ENCODE measurements at regions not wholly inside any gene's neighbourhood (a gene's known extent, or its start where the extent isn't known, plus 50 kb on each side); places are given as distances from the start of the nearest gene placed in this dataset.
"Not testable (repeated sequence)": the region's sequence is repeated elsewhere in the genome, so short reads cannot be mapped to it uniquely, and the experiment has no call there.

GRCh38 chr1:25116117-25116516 lies 116.2 kb downstream of the SYF2 start:
- CTCF ChIA-PET: interaction anchor here (1.2 kb wide), 1 partner anchor 17 kb away, joined by 4 read pairs; no protein-coding TSS in a partner anchor
- POLR2A ChIA-PET; FAIRE-seq; H3K4me3 ChIP-seq; H3K4me1 ChIP-seq; H3K4me2 ChIP-seq; H3K9me3 ChIP-seq; H3K27ac ChIP-seq; DNase-seq (ENCODE audit: low read depth in 1 of 2, low spot score in 1 of 2); ATAC-seq: not testable (repeated sequence)
- WGBS (ENCODE audit: missing lambda C conversion rate): 44% methylated on average over 4 of the region's 7 CpGs

GRCh38 chr1:25113731-25114130 lies 118.6 kb downstream of the SYF2 start:
- no peaks in the 10 kb centered on the region for H3K4me1 ChIP-seq
- CTCF ChIA-PET: interaction anchor here (1.2 kb wide), 1 partner anchor 18 kb away, joined by 3 read pairs; no protein-coding TSS in a partner anchor
- POLR2A ChIA-PET: no interaction called here
- WGBS (ENCODE audit: missing lambda C conversion rate): 86% methylated on average over 3 of the region's 4 CpGs
- H3K27ac ChIP-seq: no peak overlapping the region
- H3K9me3 ChIP-seq: peaks cover 10% of the 10 kb centered on the region; the same call in 2 of the 3 replicates
- no peak for FAIRE-seq
- ATAC-seq: no peak
- no peak overlapping the region for H3K4me3 ChIP-seq
- TF ChIP-seq REST (IDR thresholded peaks at IDR 0.05) (no peak), FOXS1 (CRISPR knock-in tag; IDR thresholded peaks at IDR 0.05) (no peak), EP300 (IDR thresholded peaks at IDR 0.05) (no peak), CBX8 (IDR thresholded peaks at IDR 0.05) (no peak), FOSL2 (IDR thresholded peaks at IDR 0.05) (no peak), FOSL2 (CRISPR knock-in tag; IDR thresholded peaks at IDR 0.05) (no peak), MAFK (IDR thresholded peaks at IDR 0.05; ENCODE audit: partially characterized antibody) (no peak)
- no peak overlapping the region for H3K4me2 ChIP-seq
- DNase-seq (ENCODE audit: low read depth in 1 of 2, low spot score in 1 of 2): no peak

- ChIA-PET CTCF (interaction anchor here (1.2 kb wide), 1 partner anchor 17 kb away, joined by 3 read pairs; no protein-coding TSS in a partner anchor), POLR2A (no interaction called here)
- peaks cover 10% of the 10 kb centered on the region; the same call in 2 of the 3 replicates for H3K9me3 ChIP-seq
- no peak overlapping the region for H3K27ac ChIP-seq
- H3K4me3 ChIP-seq: no peak overlapping the region
- no peak for FAIRE-seq
- no peak for DNase-seq (ENCODE audit: low read depth in 1 of 2, low spot score in 1 of 2)
- TF ChIP-seq NPAS2 (CRISPR knock-in tag; IDR thresholded peaks at IDR 0.05; ENCODE audit: borderline replicate concordance) (no peak), PHF8 (IDR thresholded peaks at IDR 0.05; ENCODE audit: borderline replicate concordance, low read depth) (no peak), NR3C1 (IDR thresholded peaks at IDR 0.05) (no peak), NFE2L2 (conservative IDR thresholded peaks at IDR 0.05; ENCODE audit: low read length) (no peak), SREBF2 (IDR thresholded peaks at IDR 0.05) (no peak), CBX8 (IDR thresholded peaks at IDR 0.05) (no peak), CEBPB (IDR thresholded peaks at IDR 0.05) (no peak), CHD2 (IDR thresholded peaks at IDR 0.05; ENCODE audit: low read length, partially characterized antibody) (no peak), HOXA7 (CRISPR knock-in tag; IDR thresholded peaks at IDR 0.05) (no peak), PBX3 (IDR thresholded peaks at IDR 0.05) (no peak), HOXB5 (CRISPR knock-in tag; IDR thresholded peaks at IDR 0.05) (no peak), FOSB (CRISPR knock-in tag; IDR thresholded peaks at IDR 0.05) (no peak), JUNB (IDR thresholded peaks at IDR 0.05) (no peak), RARB (CRISPR knock-in tag; IDR thresholded peaks at IDR 0.05) (no peak), ESRRA (IDR thresholded peaks at IDR 0.05; ENCODE audit: borderline replicate concordance, low read length) (no peak), JUN (IDR thresholded peaks at IDR 0.05) (no peak), CBX2 (IDR thresholded peaks at IDR 0.05; ENCODE audit: borderline replicate concordance, low read depth) (no peak)
- TF ChIP-seq, protein P1, sequence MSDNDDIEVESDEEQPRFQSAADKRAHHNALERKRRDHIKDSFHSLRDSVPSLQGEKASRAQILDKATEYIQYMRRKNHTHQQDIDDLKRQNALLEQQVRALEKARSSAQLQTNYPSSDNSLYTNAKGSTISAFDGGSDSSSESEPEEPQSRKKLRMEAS (IDR thresholded peaks at IDR 0.05): no peak
- TF ChIP-seq, protein P2, sequence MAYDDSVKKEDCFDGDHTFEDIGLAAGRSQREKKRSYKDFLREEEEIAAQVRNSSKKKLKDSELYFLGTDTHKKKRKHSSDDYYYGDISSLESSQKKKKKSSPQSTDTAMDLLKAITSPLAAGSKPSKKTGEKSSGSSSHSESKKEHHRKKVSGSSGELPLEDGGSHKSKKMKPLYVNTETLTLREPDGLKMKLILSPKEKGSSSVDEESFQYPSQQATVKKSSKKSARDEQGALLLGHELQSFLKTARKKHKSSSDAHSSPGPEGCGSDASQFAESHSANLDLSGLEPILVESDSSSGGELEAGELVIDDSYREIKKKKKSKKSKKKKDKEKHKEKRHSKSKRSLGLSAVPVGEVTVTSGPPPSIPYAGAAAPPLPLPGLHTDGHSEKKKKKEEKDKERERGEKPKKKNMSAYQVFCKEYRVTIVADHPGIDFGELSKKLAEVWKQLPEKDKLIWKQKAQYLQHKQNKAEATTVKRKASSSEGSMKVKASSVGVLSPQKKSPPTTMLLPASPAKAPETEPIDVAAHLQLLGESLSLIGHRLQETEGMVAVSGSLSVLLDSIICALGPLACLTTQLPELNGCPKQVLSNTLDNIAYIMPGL (CRISPR knock-in tag; IDR thresholded peaks at IDR 0.05; ENCODE audit: borderline replicate concordance): no peak
- TF ChIP-seq, protein P3, sequence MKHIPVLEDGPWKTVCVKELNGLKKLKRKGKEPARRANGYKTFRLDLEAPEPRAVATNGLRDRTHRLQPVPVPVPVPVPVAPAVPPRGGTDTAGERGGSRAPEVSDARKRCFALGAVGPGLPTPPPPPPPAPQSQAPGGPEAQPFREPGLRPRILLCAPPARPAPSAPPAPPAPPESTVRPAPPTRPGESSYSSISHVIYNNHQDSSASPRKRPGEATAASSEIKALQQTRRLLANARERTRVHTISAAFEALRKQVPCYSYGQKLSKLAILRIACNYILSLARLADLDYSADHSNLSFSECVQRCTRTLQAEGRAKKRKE (CRISPR knock-in tag; IDR thresholded peaks at IDR 0.05; ENCODE audit: low read depth): no peak
- WGBS (ENCODE audit: missing lambda C conversion rate): 82% methylated on average over 3 of the region's 3 CpGs
- H3K4me2 ChIP-seq: no peak overlapping the region
- H3K4me1 ChIP-seq: no peaks in the 10 kb centered on the region
- ATAC-seq: no peak
Observed at GRCh38 chr1:25113086-25113485, 119.2 kb downstream of the SYF2 start.

All from A549 (cell line).